ENCODE measurements at regions not wholly inside any gene's neighbourhood (a gene's known extent, or its start where the extent isn't known, plus 50 kb on each side); places are given as distances from the start of the nearest gene placed in this dataset.

DNA sequence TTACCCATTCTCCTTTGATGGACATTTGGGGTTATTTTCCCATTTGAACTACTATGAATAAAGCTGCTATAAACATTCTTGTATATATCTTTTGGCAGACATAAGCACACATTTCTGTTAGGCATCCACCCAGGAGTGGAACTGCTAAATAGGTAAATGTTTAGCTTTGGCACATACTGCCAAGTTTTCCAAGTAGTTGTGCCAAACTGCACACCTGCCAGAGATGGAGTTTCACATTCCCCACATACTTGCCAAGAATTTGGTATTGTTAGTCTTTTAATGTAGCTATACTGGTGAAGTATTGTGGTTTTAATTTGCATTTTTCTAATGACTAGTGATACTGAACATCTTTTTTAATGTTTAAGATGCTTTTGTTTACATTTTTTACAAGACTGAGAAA lies 201.0 kb downstream of the GXYLT1 start:
- Histone ChIP-seq H3K4me3 (no peak overlapping the region), H3K9me3 (no peaks in the 10 kb centered on the region), H3K4me1 (no peaks in the 10 kb centered on the region), H3K27me3 (ENCODE audit: insufficient read depth in 3 of 3, low read length in 2 of 3) (no peaks in the 10 kb centered on the region), H3K36me3 (ENCODE audit: insufficient read depth in 1 of 2, low read depth in 1 of 2) (no peaks in the 10 kb centered on the region), H3K27ac (no peak overlapping the region)
- DNase-seq (no peak), ATAC-seq (no peak)
- intact Hi-C loops (cut with DNase I): no loop called here
- TF ChIP-seq, protein P1, sequence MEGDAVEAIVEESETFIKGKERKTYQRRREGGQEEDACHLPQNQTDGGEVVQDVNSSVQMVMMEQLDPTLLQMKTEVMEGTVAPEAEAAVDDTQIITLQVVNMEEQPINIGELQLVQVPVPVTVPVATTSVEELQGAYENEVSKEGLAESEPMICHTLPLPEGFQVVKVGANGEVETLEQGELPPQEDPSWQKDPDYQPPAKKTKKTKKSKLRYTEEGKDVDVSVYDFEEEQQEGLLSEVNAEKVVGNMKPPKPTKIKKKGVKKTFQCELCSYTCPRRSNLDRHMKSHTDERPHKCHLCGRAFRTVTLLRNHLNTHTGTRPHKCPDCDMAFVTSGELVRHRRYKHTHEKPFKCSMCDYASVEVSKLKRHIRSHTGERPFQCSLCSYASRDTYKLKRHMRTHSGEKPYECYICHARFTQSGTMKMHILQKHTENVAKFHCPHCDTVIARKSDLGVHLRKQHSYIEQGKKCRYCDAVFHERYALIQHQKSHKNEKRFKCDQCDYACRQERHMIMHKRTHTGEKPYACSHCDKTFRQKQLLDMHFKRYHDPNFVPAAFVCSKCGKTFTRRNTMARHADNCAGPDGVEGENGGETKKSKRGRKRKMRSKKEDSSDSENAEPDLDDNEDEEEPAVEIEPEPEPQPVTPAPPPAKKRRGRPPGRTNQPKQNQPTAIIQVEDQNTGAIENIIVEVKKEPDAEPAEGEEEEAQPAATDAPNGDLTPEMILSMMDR (IDR thresholded peaks at IDR 0.05): no peak

DNA sequence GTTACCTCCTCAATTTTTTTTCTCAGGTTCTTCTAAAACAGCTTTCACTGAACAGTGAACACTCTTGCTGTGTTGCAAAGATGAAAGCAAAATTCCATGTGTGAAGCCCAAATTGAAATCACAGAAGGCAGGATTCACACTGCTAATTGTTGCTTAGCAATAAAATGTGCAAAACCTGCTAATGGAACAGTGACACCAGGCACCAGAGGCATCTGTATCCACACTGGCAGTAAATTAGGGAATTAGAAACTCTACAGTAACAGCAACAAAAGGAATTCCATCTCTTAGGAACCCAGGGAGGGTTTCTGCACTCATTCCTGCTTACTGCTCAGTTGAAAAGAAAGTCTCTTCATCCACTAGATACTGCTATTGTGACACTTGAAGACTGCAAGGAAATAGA lies 202.3 kb downstream of the GXYLT1 start:
- ATAC-seq: no peak
- no peaks in the 10 kb centered on the region for H3K36me3 ChIP-seq (ENCODE audit: insufficient read depth in 1 of 2, low read depth in 1 of 2)

DNA sequence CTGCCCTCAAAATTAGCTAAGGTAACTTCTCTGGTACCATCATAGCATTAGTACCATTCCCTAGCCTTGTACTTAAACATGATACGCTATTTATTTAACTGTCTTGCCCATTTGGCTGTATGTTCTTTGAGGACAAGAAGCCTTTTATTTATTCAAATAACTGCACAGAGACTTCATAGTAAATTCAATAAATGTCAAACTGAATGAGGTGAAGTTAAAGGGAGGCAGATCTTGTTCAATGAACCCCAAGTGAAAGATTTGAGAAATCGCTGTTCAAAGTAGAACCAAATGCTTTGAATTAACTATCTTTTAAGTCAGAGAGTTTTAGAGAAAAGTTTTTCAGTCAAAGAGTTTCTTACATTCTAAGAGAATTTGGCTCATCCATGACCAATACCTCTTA lies 203.6 kb downstream of the GXYLT1 start:
- DNase-seq (no peak), ATAC-seq (no peak)
- TF ChIP-seq, protein P1 (IDR thresholded peaks at IDR 0.05): no peak
- H3K36me3 ChIP-seq (ENCODE audit: insufficient read depth in 1 of 2, low read depth in 1 of 2): no peaks in the 10 kb centered on the region
- no peak overlapping the region for H3K4me3 ChIP-seq
- WGBS, 3 donors: 86 to 94% (median 88%) methylated on average over 2 of the region's 2 CpGs
- no peaks in the 10 kb centered on the region for H3K27me3 ChIP-seq (ENCODE audit: insufficient read depth in 3 of 3, low read length in 2 of 3)
- no peaks in the 10 kb centered on the region for H3K4me1 ChIP-seq
- no peak overlapping the region for H3K27ac ChIP-seq
- H3K9me3 ChIP-seq: no peaks in the 10 kb centered on the region
- intact Hi-C loops (cut with DNase I): no loop called here

More for the DNA sequence above, 202.3 kb downstream of the GXYLT1 start:
- no peak for DNase-seq
- no peaks in the 10 kb centered on the region for H3K9me3 ChIP-seq
- H3K4me3 ChIP-seq: no peak overlapping the region
- H3K27ac ChIP-seq: no peak overlapping the region
- no peaks in the 10 kb centered on the region for H3K4me1 ChIP-seq
- TF ChIP-seq, protein P1 (IDR thresholded peaks at IDR 0.05): no peak
- no peaks in the 10 kb centered on the region for H3K27me3 ChIP-seq (ENCODE audit: insufficient read depth in 3 of 3, low read length in 2 of 3)
- intact Hi-C loops (cut with DNase I): no loop called here

DNA sequence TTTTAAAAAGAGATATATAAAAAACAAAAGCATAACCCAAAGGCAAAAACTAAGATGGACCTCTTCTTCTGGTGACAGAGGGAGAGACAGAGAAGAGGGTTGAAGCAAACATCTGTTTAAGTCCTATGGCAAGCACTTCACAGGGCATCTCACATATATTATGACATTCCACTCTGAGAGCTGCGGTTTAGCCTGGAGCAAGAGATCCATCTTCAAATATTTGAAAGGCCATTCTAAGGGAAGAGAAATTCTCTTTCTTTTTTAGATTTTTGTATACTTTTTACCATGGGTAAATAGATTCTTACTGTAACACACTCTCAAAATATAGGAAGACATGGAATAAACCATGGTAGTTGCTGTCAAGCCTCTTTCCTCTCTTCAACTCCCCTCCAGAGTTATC lies 204.1 kb downstream of the GXYLT1 start:
- H3K4me3 ChIP-seq: no peak overlapping the region
- 88 to 100% (median 89%) methylated on average over 1 of the region's 1 CpG for WGBS, 3 donors
- H3K36me3 ChIP-seq (ENCODE audit: insufficient read depth in 1 of 2, low read depth in 1 of 2): no peaks in the 10 kb centered on the region
- no peaks in the 10 kb centered on the region for H3K27me3 ChIP-seq (ENCODE audit: insufficient read depth in 3 of 3, low read length in 2 of 3)
- intact Hi-C loops (cut with DNase I): no loop called here
- DNase-seq (no peak), ATAC-seq (no peak)
- no peaks in the 10 kb centered on the region for H3K9me3 ChIP-seq
- TF ChIP-seq, protein P1 (IDR thresholded peaks at IDR 0.05): no peak
- no peak overlapping the region for H3K27ac ChIP-seq
- H3K4me1 ChIP-seq: no peaks in the 10 kb centered on the region

DNA sequence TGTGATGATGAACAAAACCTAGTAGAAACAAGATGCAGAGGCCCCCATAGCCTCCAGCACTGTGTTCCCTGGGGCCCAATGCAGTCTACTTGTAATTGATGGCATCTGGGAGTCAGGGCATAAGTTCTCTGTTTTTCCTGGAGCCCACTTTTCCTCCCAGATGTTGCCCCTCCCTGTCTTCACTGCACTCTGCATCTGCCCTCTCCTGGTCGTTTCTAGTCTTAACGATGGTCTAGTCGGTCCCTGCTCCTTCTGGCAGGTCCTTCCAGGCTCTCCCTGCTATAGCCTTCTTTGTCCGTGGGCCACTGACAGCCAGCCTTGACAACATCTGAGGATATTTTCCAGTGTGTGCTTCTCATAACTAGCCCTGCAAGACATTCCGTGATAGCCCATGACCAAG lies 208.3 kb downstream of the GXYLT1 start:
- H3K4me3 ChIP-seq: no peak overlapping the region
- no peak for DNase-seq
- no peaks in the 10 kb centered on the region for H3K9me3 ChIP-seq
- H3K36me3 ChIP-seq (ENCODE audit: insufficient read depth in 1 of 2, low read depth in 1 of 2): no peaks in the 10 kb centered on the region
- WGBS, 3 donors: 55 to 66% (median 66%) methylated on average over 5 of the region's 5 CpGs
- ATAC-seq: no peak
- no peaks in the 10 kb centered on the region for H3K27me3 ChIP-seq (ENCODE audit: insufficient read depth in 3 of 3, low read length in 2 of 3)
- no peak overlapping the region for H3K27ac ChIP-seq
- H3K4me1 ChIP-seq: peaks cover 5% of the 10 kb centered on the region
- intact Hi-C loops (cut with DNase I): no loop called here
- TF ChIP-seq, protein P1 (IDR thresholded peaks at IDR 0.05): no peak

All from psoas muscle (tissue), 7 donors.